ENCODE measurements at regions not wholly inside any gene's neighbourhood (a gene's known extent, or its start where the extent isn't known, plus 50 kb on each side); places are given as distances from the start of the nearest gene placed in this dataset.

DNA sequence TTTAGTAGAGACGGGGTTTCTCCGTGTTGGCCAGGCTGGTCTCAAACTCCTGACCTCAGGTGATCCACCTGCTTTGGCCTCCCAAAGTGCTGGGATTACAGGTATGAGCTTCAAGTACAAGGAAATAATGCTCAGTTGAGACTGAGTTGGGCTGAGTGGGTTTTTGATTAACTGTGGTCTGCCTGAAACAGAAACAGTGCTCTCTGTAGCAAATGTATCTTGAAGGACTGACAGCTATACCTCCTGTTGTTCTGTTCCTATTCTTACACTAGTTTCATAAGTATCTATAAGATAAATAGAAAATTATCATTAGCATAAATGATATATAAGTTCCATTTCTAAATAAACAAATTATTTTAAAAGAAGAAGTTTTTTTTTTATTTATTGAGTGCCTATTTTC is 142.8 kb upstream of the PTPRK start (continued):
- TF ChIP-seq SMARCE1 (IDR thresholded peaks at IDR 0.05) (no peak), CBFA2T2 (conservative IDR thresholded peaks at IDR 0.05) (no peak), MECOM (CRISPR knock-in tag; IDR thresholded peaks at IDR 0.05) (no peak), CCAR2 (IDR thresholded peaks at IDR 0.05; ENCODE audit: low read depth, low read length) (no peak), OTX1 (CRISPR knock-in tag; IDR thresholded peaks at IDR 0.05) (no peak), LEF1 (IDR thresholded peaks at IDR 0.05) (no peak), TOE1 (IDR thresholded peaks at IDR 0.05; ENCODE audit: borderline replicate concordance) (no peak), TOE1 (CRISPR knock-in tag; IDR thresholded peaks at IDR 0.05; ENCODE audit: borderline replicate concordance, low read depth) (no peak), POU5F1 (IDR thresholded peaks at IDR 0.05; ENCODE audit: borderline replicate concordance, low read depth, low read length, partially characterized antibody) (no peak)
- TF ChIP-seq, protein P1, sequence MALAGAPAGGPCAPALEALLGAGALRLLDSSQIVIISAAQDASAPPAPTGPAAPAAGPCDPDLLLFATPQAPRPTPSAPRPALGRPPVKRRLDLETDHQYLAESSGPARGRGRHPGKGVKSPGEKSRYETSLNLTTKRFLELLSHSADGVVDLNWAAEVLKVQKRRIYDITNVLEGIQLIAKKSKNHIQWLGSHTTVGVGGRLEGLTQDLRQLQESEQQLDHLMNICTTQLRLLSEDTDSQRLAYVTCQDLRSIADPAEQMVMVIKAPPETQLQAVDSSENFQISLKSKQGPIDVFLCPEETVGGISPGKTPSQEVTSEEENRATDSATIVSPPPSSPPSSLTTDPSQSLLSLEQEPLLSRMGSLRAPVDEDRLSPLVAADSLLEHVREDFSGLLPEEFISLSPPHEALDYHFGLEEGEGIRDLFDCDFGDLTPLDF (CRISPR knock-in tag; IDR thresholded peaks at IDR 0.05): no peak
- TF ChIP-seq, protein P2, sequence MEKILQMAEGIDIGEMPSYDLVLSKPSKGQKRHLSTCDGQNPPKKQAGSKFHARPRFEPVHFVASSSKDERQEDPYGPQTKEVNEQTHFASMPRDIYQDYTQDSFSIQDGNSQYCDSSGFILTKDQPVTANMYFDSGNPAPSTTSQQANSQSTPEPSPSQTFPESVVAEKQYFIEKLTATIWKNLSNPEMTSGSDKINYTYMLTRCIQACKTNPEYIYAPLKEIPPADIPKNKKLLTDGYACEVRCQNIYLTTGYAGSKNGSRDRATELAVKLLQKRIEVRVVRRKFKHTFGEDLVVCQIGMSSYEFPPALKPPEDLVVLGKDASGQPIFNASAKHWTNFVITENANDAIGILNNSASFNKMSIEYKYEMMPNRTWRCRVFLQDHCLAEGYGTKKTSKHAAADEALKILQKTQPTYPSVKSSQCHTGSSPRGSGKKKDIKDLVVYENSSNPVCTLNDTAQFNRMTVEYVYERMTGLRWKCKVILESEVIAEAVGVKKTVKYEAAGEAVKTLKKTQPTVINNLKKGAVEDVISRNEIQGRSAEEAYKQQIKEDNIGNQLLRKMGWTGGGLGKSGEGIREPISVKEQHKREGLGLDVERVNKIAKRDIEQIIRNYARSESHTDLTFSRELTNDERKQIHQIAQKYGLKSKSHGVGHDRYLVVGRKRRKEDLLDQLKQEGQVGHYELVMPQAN (IDR thresholded peaks at IDR 0.05; ENCODE audit: borderline replicate concordance): no peak
